Mesendoderm (in vitro differentiated cells): ENCODE measurements at regions not wholly inside any gene's neighbourhood (a gene's known extent, or its start where the extent isn't known, plus 50 kb on each side); places are given as distances from the start of the nearest gene placed in this dataset.
"Not testable (repeated sequence)": the region's sequence is repeated elsewhere in the genome, so short reads cannot be mapped to it uniquely, and the experiment has no call there.

Experiments
- DNase-seq: peaks from one replicate; pipeline ENCODE4 v3.0.0; 2013
- H2AK5ac ChIP-seq: 2 replicates; pipeline ENCODE4 v1.6.1; 2013; ENCODE audit warnings: low read length, inconsistent platforms
- H2BK120ac ChIP-seq: 2 replicates; pipeline ENCODE4 v1.6.1; 2013; ENCODE audit warnings: low read depth, mild to moderate bottlenecking, low read length, moderate library complexity, mixed read lengths
- H2BK15ac ChIP-seq: replicated peaks from 2 replicates; pipeline ENCODE4 v1.6.1; 2013; ENCODE audit warnings: low read depth, mild to moderate bottlenecking, moderate library complexity
- H2BK5ac ChIP-seq: 2 replicates; pipeline ENCODE4 v1.6.1; 2013; ENCODE audit warnings: low read length, inconsistent platforms
- H3K18ac ChIP-seq: 2 replicates; pipeline ENCODE4 v1.6.1; 2013; ENCODE audit warnings: mild to moderate bottlenecking, low read length, mixed read lengths
- H3K23ac ChIP-seq: one replicate; pipeline ENCODE4 v1.6.1; 2013; ENCODE audit warnings: low read length
- H3K27ac ChIP-seq: 2 replicates; pipeline ENCODE4 v1.5.1; 2013; ENCODE audit warnings: low read depth, mild to moderate bottlenecking, inconsistent platforms, low read length, moderate library complexity
- H3K27me3 ChIP-seq: 2 replicates; pipeline ENCODE4 v1.6.1; 2013; ENCODE audit warnings: low read length, control low read depth, mild to moderate bottlenecking, inconsistent platforms; ENCODE audit not compliant: insufficient read depth, poor library complexity
- H3K36me3 ChIP-seq: 2 replicates; pipeline ENCODE4 v1.6.1; 2013; ENCODE audit warnings: low read length, inconsistent platforms; ENCODE audit not compliant: control insufficient read depth, insufficient read depth
- H3K4ac ChIP-seq: one replicate; pipeline ENCODE4 v1.6.1; 2013; ENCODE audit warnings: low read depth, mild to moderate bottlenecking, low read length, moderate library complexity
- H3K4me1 ChIP-seq: 2 replicates; pipeline ENCODE4 v1.6.1; 2013; ENCODE audit warnings: low read depth, low read length, inconsistent platforms; ENCODE audit not compliant: control insufficient read depth
- H3K4me2 ChIP-seq: 2 replicates; pipeline ENCODE4 v1.6.1; 2013; ENCODE audit warnings: low read length
- H3K4me3 ChIP-seq: 2 replicates; pipeline ENCODE4 v1.5.1; 2013; ENCODE audit warnings: mild to moderate bottlenecking, low read length
- H3K56ac ChIP-seq: one replicate; pipeline ENCODE4 v1.6.1; 2013; ENCODE audit warnings: low read length
- H3K79me1 ChIP-seq: 2 replicates; pipeline ENCODE4 v1.6.1; 2013; ENCODE audit warnings: low read length, inconsistent platforms
- H3K79me2 ChIP-seq: 2 replicates; pipeline ENCODE4 v1.6.1; 2013; ENCODE audit warnings: mild to moderate bottlenecking, low read length; ENCODE audit not compliant: control insufficient read depth, insufficient read depth
- H3K9ac ChIP-seq: 2 replicates; pipeline ENCODE4 v1.6.1; 2013; ENCODE audit warnings: low read length, inconsistent platforms
- H4K5ac ChIP-seq: one replicate; pipeline ENCODE4 v1.6.1; 2013; ENCODE audit warnings: low read length
- H4K8ac ChIP-seq: one replicate; pipeline ENCODE4 v1.6.1; 2013; ENCODE audit warnings: low read depth, mild to moderate bottlenecking, control low read depth, low read length, moderate library complexity
- WGBS: extraction: QIAGEN DNeasy Blood & Tissue Kit; methylation state at CpG from one replicate; pipeline ENCODE4 v1.1.7; 2013; ENCODE audit warnings: low lambda C conversion rate, missing lambda C conversion rate; ENCODE audit not compliant: insufficient coverage; ENCODE audit errors: extremely low coverage; 5-methylcytosine and 5-hydroxymethylcytosine counted together

GRCh38 chr4:144851948-144852347, 206.0 kb downstream of the HHIP start:
- Histone ChIP-seq H3K79me1 (no peaks in the 10 kb centered on the region), H2AK5ac (no peak overlapping the region), H3K4me1 (no peaks in the 10 kb centered on the region), H3K79me2 (no peaks in the 10 kb centered on the region), H2BK5ac (no peak overlapping the region), H3K27ac (no peak overlapping the region), H3K4me2 (no peak overlapping the region), H4K8ac (no peak overlapping the region), H3K36me3 (no peaks in the 10 kb centered on the region), H3K23ac (no peak overlapping the region), H3K27me3 (no peaks in the 10 kb centered on the region), H3K4ac (no peak overlapping the region), H3K18ac (no peak overlapping the region), H2BK15ac (no peak overlapping the region), H4K5ac (no peak overlapping the region), H2BK120ac (no peak overlapping the region), H3K9ac (no peak overlapping the region), H3K4me3 (no peak overlapping the region), H3K56ac (no peak overlapping the region)
- no peak for DNase-seq
- WGBS = no CpG with 5 or more reads among the region's 3 CpGs

GRCh38 chr4:144861471-144861870, 215.5 kb downstream of the HHIP start:
- no peaks in the 10 kb centered on the region for H3K79me1 ChIP-seq
- no peak overlapping the region for H3K4me3 ChIP-seq
- no peak overlapping the region for H2BK120ac ChIP-seq
- no peak overlapping the region for H3K23ac ChIP-seq
- no peaks in the 10 kb centered on the region for H3K79me2 ChIP-seq
- H4K8ac ChIP-seq = no peak overlapping the region
- no CpG with 5 or more reads among the region's 11 CpGs for WGBS
- no peaks in the 10 kb centered on the region for H3K4me1 ChIP-seq
- no peak overlapping the region for H2BK15ac ChIP-seq
- H3K56ac ChIP-seq = no peak overlapping the region
- H3K9ac ChIP-seq = no peak overlapping the region
- no peak overlapping the region for H3K27ac ChIP-seq
- no peak overlapping the region for H3K4ac ChIP-seq
- H4K5ac ChIP-seq = no peak overlapping the region
- H3K36me3 ChIP-seq = no peaks in the 10 kb centered on the region
- no peak overlapping the region for H3K18ac ChIP-seq
- no peak overlapping the region for H2AK5ac ChIP-seq
- no peaks in the 10 kb centered on the region for H3K27me3 ChIP-seq
- DNase-seq = no peak
- no peak overlapping the region for H2BK5ac ChIP-seq
- no peak overlapping the region for H3K4me2 ChIP-seq

GRCh38 chr4:144862210-144862609, 216.3 kb downstream of the HHIP start:
- no CpG with 5 or more reads among the region's 2 CpGs for WGBS
- H3K9ac ChIP-seq = no peak overlapping the region
- H3K56ac ChIP-seq = no peak overlapping the region
- no peak overlapping the region for H2BK120ac ChIP-seq
- no peak overlapping the region for H2AK5ac ChIP-seq
- no peaks in the 10 kb centered on the region for H3K36me3 ChIP-seq
- H2BK15ac ChIP-seq = no peak overlapping the region
- H3K4ac ChIP-seq = no peak overlapping the region
- no peak overlapping the region for H3K27ac ChIP-seq
- no peak overlapping the region for H4K8ac ChIP-seq
- no peaks in the 10 kb centered on the region for H3K79me2 ChIP-seq
- no peaks in the 10 kb centered on the region for H3K4me1 ChIP-seq
- H3K79me1 ChIP-seq = no peaks in the 10 kb centered on the region
- H3K23ac ChIP-seq = no peak overlapping the region
- no peaks in the 10 kb centered on the region for H3K27me3 ChIP-seq
- H4K5ac ChIP-seq = no peak overlapping the region
- no peak overlapping the region for H3K4me2 ChIP-seq
- no peak overlapping the region for H3K4me3 ChIP-seq
- DNase-seq = no peak
- no peak overlapping the region for H2BK5ac ChIP-seq
- no peak overlapping the region for H3K18ac ChIP-seq

- not testable (repeated sequence) for H2BK15ac ChIP-seq, H3K27me3 ChIP-seq, DNase-seq, H2BK5ac ChIP-seq, H4K8ac ChIP-seq, H3K9ac ChIP-seq, H3K27ac ChIP-seq, H3K79me2 ChIP-seq, H3K18ac ChIP-seq, H3K79me1 ChIP-seq, H4K5ac ChIP-seq, H3K4me3 ChIP-seq, H3K36me3 ChIP-seq, H3K23ac ChIP-seq, H3K4me2 ChIP-seq, H3K4me1 ChIP-seq, H2BK120ac ChIP-seq, H3K56ac ChIP-seq, H3K4ac ChIP-seq, H2AK5ac ChIP-seq
Observed at GRCh38 chr4:144864891-144865290, 218.9 kb downstream of the HHIP start.

GRCh38 chr4:144868309-144868708, 222.4 kb downstream of the HHIP start:
- no peak overlapping the region for H2BK120ac ChIP-seq
- no peak overlapping the region for H3K18ac ChIP-seq
- no CpG with 5 or more reads among the region's 2 CpGs for WGBS
- H3K27me3 ChIP-seq = no peaks in the 10 kb centered on the region
- no peaks in the 10 kb centered on the region for H3K79me1 ChIP-seq
- no peak overlapping the region for H3K9ac ChIP-seq
- no peak overlapping the region for H3K4ac ChIP-seq
- H3K4me3 ChIP-seq = no peak overlapping the region
- no peak overlapping the region for H4K5ac ChIP-seq
- no peak overlapping the region for H3K56ac ChIP-seq
- H3K4me1 ChIP-seq = no peaks in the 10 kb centered on the region
- no peak for DNase-seq
- no peak overlapping the region for H3K23ac ChIP-seq
- no peaks in the 10 kb centered on the region for H3K79me2 ChIP-seq
- no peak overlapping the region for H2AK5ac ChIP-seq
- no peak overlapping the region for H2BK5ac ChIP-seq
- no peak overlapping the region for H4K8ac ChIP-seq
- H2BK15ac ChIP-seq = no peak overlapping the region
- no peak overlapping the region for H3K27ac ChIP-seq
- no peak overlapping the region for H3K4me2 ChIP-seq
- H3K36me3 ChIP-seq = no peaks in the 10 kb centered on the region

- Histone ChIP-seq H3K4me3 (no peak overlapping the region), H2BK120ac (no peak overlapping the region), H3K79me2 (no peaks in the 10 kb centered on the region), H3K56ac (no peak overlapping the region), H4K8ac (no peak overlapping the region), H3K4ac (no peak overlapping the region), H3K27me3 (no peaks in the 10 kb centered on the region), H3K36me3 (no peaks in the 10 kb centered on the region), H4K5ac (no peak overlapping the region), H2AK5ac (no peak overlapping the region), H3K4me2 (no peak overlapping the region), H3K79me1 (no peaks in the 10 kb centered on the region), H3K18ac (no peak overlapping the region), H3K9ac (no peak overlapping the region), H2BK15ac (no peak overlapping the region), H3K27ac (no peak overlapping the region), H3K4me1 (no peaks in the 10 kb centered on the region), H3K23ac (no peak overlapping the region), H2BK5ac (no peak overlapping the region)
- no peak for DNase-seq
- no CpG with 5 or more reads among the region's 10 CpGs for WGBS
Observed at GRCh38 chr4:144872508-144873225, 225.3 kb downstream of the ANAPC10 start.
